Right lobe of liver (tissue), 4 donors: ENCODE measurements at regions not wholly inside any gene's neighbourhood (a gene's known extent, or its start where the extent isn't known, plus 50 kb on each side); places are given as distances from the start of the nearest gene placed in this dataset.

Source experiments
- POLR2A ChIP-seq: fragments of 450-650 bp; IDR thresholded peaks from one replicate; pipeline ENCODE4 v1.6.1; 2017; ENCODE audit warnings: antibody characterized with exemption, mild to moderate bottlenecking
- TF ChIP-seq, protein P1 (sequence below), 4 donors: fragments of 200-600 bp in 3 of 4; fragments of 450-650 bp in 1 of 4; IDR thresholded peaks; one replicate each; pipeline versions ENCODE4 v1.5.1 to v1.8.0; 2016 to 2022; ENCODE audit warnings: antibody characterized with exemption in 4 of 4, mild to moderate bottlenecking in 2 of 4
- donor health status: DM: no; HTN: no; CAD: no.
- donor health status: DM: no; HTN: no; CAD: no.
- donor health status: DM: no; HTN: yes; CAD: no.

DNA sequence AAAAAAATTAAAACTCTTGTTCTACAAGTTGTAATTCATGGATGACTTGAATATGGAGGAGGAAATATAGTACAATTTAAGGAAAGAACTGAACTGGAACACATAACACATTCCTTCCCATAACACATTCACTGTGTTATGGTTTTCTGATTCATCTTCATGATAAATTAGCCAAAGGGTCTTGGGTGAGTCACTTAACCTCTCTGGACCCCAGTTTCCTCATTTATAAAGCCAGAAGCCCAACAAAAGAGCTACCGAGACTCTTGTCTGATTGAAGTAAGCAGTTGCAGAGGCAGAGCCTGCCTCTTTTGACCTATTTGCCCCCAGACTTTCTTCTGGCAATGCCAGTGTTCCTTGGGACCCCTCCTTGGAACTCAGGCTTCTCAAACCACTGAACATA is 161.9 kb upstream of the KCTD3 start:
- TF ChIP-seq, protein P1, sequence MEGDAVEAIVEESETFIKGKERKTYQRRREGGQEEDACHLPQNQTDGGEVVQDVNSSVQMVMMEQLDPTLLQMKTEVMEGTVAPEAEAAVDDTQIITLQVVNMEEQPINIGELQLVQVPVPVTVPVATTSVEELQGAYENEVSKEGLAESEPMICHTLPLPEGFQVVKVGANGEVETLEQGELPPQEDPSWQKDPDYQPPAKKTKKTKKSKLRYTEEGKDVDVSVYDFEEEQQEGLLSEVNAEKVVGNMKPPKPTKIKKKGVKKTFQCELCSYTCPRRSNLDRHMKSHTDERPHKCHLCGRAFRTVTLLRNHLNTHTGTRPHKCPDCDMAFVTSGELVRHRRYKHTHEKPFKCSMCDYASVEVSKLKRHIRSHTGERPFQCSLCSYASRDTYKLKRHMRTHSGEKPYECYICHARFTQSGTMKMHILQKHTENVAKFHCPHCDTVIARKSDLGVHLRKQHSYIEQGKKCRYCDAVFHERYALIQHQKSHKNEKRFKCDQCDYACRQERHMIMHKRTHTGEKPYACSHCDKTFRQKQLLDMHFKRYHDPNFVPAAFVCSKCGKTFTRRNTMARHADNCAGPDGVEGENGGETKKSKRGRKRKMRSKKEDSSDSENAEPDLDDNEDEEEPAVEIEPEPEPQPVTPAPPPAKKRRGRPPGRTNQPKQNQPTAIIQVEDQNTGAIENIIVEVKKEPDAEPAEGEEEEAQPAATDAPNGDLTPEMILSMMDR (IDR thresholded peaks at IDR 0.05): no peak
- no peak for TF ChIP-seq POLR2A
